ENCODE measurements at regions not wholly inside any gene's neighbourhood (a gene's known extent, or its start where the extent isn't known, plus 50 kb on each side); places are given as distances from the start of the nearest gene placed in this dataset.

- TF ChIP-seq CTCF (IDR thresholded peaks at IDR 0.05) (no peak), EZH2 (IDR thresholded peaks at IDR 0.05) (no peak)
Measured at GRCh38 chr6:63517221-63517620, 55.1 kb upstream of the LOC128125822 start.

All from neural progenitor cell (in vitro differentiated cells).